Hepatocyte (in vitro differentiated cells): ENCODE measurements at regions not wholly inside any gene's neighbourhood (a gene's known extent, or its start where the extent isn't known, plus 50 kb on each side); places are given as distances from the start of the nearest gene placed in this dataset.

Experiments
- DNase-seq: peaks from one replicate; pipeline ENCODE4 v3.0.0-alpha.2; 2016; ENCODE audit warnings: low spot score
- H2AFZ ChIP-seq: fragments of 200-600 bp; sonication (generic); 2 replicates; pipeline ENCODE4 v1.6.0; 2016; ENCODE audit warnings: antibody characterized with exemption, mild to moderate bottlenecking
- H3K27ac ChIP-seq: fragments of 200-600 bp; sonication (generic); 2 replicates; pipeline ENCODE4 v1.5.1; 2016; ENCODE audit warnings: mild to moderate bottlenecking
- H3K27me3 ChIP-seq: fragments of 200-600 bp; sonication (generic); 2 replicates; pipeline ENCODE4 v1.6.1; 2016
- H3K36me3 ChIP-seq: fragments of 200-600 bp; sonication (generic); replicated peaks from 2 replicates; pipeline ENCODE4 v1.5.1; 2016; ENCODE audit warnings: low read depth; ENCODE audit not compliant: insufficient read depth
- H3K4me1 ChIP-seq: fragments of 200-600 bp; sonication (generic); 2 replicates; pipeline ENCODE4 v1.5.1; 2016; ENCODE audit warnings: mild to moderate bottlenecking, moderate library complexity; ENCODE audit not compliant: insufficient read depth
- H3K4me2 ChIP-seq: fragments of 200-600 bp; sonication (generic); 2 replicates; pipeline ENCODE4 v1.6.0; 2016
- H3K4me3 ChIP-seq: fragments of 200-600 bp; sonication (generic); 2 replicates; pipeline ENCODE4 v1.5.1; 2016; ENCODE audit warnings: mild to moderate bottlenecking
- H3K79me2 ChIP-seq: fragments of 200-600 bp; sonication (generic); 2 replicates; pipeline ENCODE4 v1.6.0; 2017; ENCODE audit warnings: mild to moderate bottlenecking
- H3K9me2 ChIP-seq: fragments of 200-600 bp; sonication (generic); replicated peaks from 2 replicates; pipeline ENCODE4 v1.6.0; 2017; ENCODE audit warnings: mild to moderate bottlenecking; ENCODE audit not compliant: insufficient read depth
- H3K9me3 ChIP-seq: fragments of 200-600 bp; sonication (generic); 2 replicates; pipeline ENCODE4 v1.5.1; 2016; ENCODE audit warnings: low read depth, mild to moderate bottlenecking
- H4K20me1 ChIP-seq: fragments of 200-600 bp; sonication (generic); 2 replicates; pipeline ENCODE4 v1.6.0; 2016; ENCODE audit warnings: mild to moderate bottlenecking; ENCODE audit not compliant: insufficient read depth, poor library complexity, severe bottlenecking
- EZH2 ChIP-seq: fragments of 200-600 bp; sonication (generic); IDR thresholded peaks from 2 replicates; pipeline ENCODE4 v1.6.1; 2016; ENCODE audit warnings: antibody characterized with exemption, mild to moderate bottlenecking, borderline replicate concordance
- EZH2phosphoT487 ChIP-seq: fragments of 200-600 bp; sonication (generic); IDR thresholded peaks from one replicate; pipeline ENCODE4 v1.6.1; 2018; ENCODE audit warnings: antibody characterized with exemption, mild to moderate bottlenecking, low read depth, moderate library complexity; ENCODE audit not compliant: unreplicated experiment, severe bottlenecking
- WGBS: methylation state at CpG from one replicate; pipeline ENCODE4 v1.1.6; 2016; ENCODE audit warnings: low lambda C conversion rate; ENCODE audit errors: missing lambda C conversion rate; 5-methylcytosine and 5-hydroxymethylcytosine counted together
- TF ChIP-seq, protein P1 (sequence below): fragments of 200-600 bp; sonication (generic); IDR thresholded peaks from 2 replicates; pipeline ENCODE4 v1.5.1; 2016; ENCODE audit warnings: antibody characterized with exemption, mild to moderate bottlenecking; ENCODE audit not compliant: poor library complexity

DNA sequence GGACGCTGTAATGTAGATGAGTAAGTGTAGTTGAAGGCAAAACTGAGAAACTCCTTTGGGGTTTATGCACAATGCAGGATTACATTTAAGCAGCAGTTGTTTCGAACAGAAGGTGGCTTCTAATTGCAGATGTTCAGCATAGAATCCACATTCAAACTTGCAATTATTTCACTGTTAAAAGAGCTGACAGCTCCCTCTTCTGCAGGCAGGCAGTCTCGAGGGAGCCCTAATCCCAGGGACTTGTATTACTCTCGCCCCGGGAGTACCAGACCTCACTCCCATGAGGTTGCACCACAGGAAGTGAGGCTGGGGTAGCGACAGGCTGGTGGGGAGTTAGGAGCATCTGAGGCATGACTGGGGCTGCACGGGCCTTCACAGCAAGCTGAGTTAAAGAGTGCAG is 484.3 kb upstream of the EEF2KMT start:
- Histone ChIP-seq H4K20me1 (no peaks in the 10 kb centered on the region), H3K9me3 (no peaks in the 10 kb centered on the region), H3K27me3 (peaks cover 1% of the 10 kb centered on the region), H3K27ac (no peak overlapping the region), H3K4me1 (no peaks in the 10 kb centered on the region), H3K9me2 (no peaks in the 10 kb centered on the region), H3K4me3 (no peak overlapping the region), H3K36me3 (no peaks in the 10 kb centered on the region), H2AFZ (no peak overlapping the region), H3K4me2 (no peak overlapping the region), H3K79me2 (no peaks in the 10 kb centered on the region)
- TF ChIP-seq, protein P1, sequence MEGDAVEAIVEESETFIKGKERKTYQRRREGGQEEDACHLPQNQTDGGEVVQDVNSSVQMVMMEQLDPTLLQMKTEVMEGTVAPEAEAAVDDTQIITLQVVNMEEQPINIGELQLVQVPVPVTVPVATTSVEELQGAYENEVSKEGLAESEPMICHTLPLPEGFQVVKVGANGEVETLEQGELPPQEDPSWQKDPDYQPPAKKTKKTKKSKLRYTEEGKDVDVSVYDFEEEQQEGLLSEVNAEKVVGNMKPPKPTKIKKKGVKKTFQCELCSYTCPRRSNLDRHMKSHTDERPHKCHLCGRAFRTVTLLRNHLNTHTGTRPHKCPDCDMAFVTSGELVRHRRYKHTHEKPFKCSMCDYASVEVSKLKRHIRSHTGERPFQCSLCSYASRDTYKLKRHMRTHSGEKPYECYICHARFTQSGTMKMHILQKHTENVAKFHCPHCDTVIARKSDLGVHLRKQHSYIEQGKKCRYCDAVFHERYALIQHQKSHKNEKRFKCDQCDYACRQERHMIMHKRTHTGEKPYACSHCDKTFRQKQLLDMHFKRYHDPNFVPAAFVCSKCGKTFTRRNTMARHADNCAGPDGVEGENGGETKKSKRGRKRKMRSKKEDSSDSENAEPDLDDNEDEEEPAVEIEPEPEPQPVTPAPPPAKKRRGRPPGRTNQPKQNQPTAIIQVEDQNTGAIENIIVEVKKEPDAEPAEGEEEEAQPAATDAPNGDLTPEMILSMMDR = no peak
- TF ChIP-seq EZH2phosphoT487 (no peak), EZH2 (no peak)
- DNase-seq = no peak
- 52% methylated on average over 7 of the region's 7 CpGs for WGBS

DNA sequence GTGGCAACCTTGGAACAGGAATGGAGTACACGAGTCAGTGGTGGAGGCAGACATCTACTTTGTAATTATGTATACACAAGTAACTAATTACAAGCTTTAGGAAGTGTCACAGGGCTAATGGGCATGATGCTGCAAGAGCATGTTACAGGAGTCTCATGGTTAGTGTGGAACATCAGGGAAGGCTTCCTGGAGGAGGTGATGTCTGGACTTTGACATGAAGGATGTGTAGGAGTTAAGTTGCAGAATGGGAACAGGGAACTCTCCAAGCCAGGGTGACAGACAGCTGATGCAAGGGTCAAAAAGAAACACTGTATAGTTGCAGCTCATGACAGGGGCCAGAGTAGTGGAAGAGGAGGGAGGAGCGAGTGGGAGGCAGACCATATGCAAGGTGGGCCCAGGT is 483.8 kb upstream of the EEF2KMT start:
- H3K4me2 ChIP-seq = no peak overlapping the region
- H3K27me3 ChIP-seq = peaks cover 6% of the 10 kb centered on the region
- H2AFZ ChIP-seq = no peak overlapping the region
- no peaks in the 10 kb centered on the region for H4K20me1 ChIP-seq
- H3K9me3 ChIP-seq = no peaks in the 10 kb centered on the region
- H3K79me2 ChIP-seq = no peaks in the 10 kb centered on the region
- WGBS = 83% methylated on average over 2 of the region's 2 CpGs
- TF ChIP-seq, protein P1 = no peak
- TF ChIP-seq EZH2 = no peak
- TF ChIP-seq EZH2phosphoT487 = no peak
- no peak for DNase-seq
- H3K36me3 ChIP-seq = no peaks in the 10 kb centered on the region
- H3K4me1 ChIP-seq = no peaks in the 10 kb centered on the region
- no peaks in the 10 kb centered on the region for H3K9me2 ChIP-seq
- H3K4me3 ChIP-seq = no peak overlapping the region
- no peak overlapping the region for H3K27ac ChIP-seq

GRCh38 chr16:5580772-5581171 is 483.2 kb upstream of the EEF2KMT start:
- Histone ChIP-seq H3K9me3 (no peaks in the 10 kb centered on the region), H4K20me1 (no peaks in the 10 kb centered on the region), H3K9me2 (no peaks in the 10 kb centered on the region), H3K79me2 (no peaks in the 10 kb centered on the region), H3K36me3 (no peaks in the 10 kb centered on the region), H3K4me2 (no peak overlapping the region), H2AFZ (no peak overlapping the region), H3K27ac (no peak overlapping the region), H3K4me1 (no peaks in the 10 kb centered on the region), H3K4me3 (no peak overlapping the region), H3K27me3 (peaks cover 9% of the 10 kb centered on the region)
- 93% methylated on average over 6 of the region's 6 CpGs for WGBS
- DNase-seq = no peak
- TF ChIP-seq EZH2 (no peak), EZH2phosphoT487 (no peak)
- TF ChIP-seq, protein P1 = no peak

DNA sequence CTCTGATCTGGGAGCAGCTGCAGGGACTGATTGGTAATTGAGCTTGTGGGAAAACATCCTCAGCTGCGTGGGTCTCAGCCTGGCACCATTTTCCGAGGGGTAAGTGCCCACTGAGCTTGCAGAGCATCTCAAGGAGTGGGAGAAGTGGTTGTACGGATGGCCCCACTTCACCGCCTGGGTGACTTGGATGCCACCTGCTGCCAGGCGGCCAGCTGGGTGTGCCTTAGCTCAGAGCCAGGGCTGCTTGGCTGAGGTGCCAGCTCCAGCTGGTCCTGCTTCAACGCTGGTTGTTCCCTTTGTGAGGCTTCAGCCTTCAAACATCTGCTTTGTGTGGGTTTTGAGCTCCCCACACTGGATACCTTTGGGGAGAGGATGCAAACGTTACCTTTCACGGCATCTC is 482.7 kb upstream of the EEF2KMT start:
- TF ChIP-seq, protein P1 = no peak
- Histone ChIP-seq H3K79me2 (no peaks in the 10 kb centered on the region), H4K20me1 (no peaks in the 10 kb centered on the region), H2AFZ (no peak overlapping the region), H3K9me3 (no peaks in the 10 kb centered on the region), H3K4me1 (no peaks in the 10 kb centered on the region), H3K36me3 (no peaks in the 10 kb centered on the region), H3K9me2 (no peaks in the 10 kb centered on the region), H3K27me3 (peaks cover 9% of the 10 kb centered on the region), H3K4me3 (no peak overlapping the region), H3K27ac (no peak overlapping the region), H3K4me2 (no peak overlapping the region)
- DNase-seq = no peak
- 82% methylated on average over 8 of the region's 8 CpGs for WGBS
